ENCODE measurements at regions not wholly inside any gene's neighbourhood (a gene's known extent, or its start where the extent isn't known, plus 50 kb on each side); places are given as distances from the start of the nearest gene placed in this dataset.
"Not testable (repeated sequence)": the region's sequence is repeated elsewhere in the genome, so short reads cannot be mapped to it uniquely, and the experiment has no call there.

- no peak overlapping the region for H3K4me3 ChIP-seq (ENCODE audit: low read depth, low read length)
Observed at GRCh38 chr20:55937283-55937682, 68.0 kb downstream of the CBLN4 start.

DNA sequence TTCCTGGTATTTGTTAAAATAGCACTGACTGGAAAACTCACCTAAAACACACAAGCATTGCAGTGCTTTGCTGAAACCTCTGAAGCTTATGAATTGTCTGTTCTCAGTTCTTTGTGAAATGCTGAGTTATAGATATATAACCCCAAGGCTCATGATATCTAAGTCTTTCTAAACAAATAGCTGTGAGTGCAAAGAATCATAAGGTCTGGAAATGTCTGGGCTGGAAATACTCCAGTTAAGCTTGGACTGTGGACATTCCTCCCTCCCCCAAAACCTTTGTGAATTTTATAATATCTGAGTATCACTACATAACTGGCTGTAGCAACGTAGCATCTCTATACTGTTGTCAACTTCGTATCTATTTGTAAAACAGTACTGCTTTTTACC lies 69.1 kb downstream of the CBLN4 start:
- H3K4me3 ChIP-seq (ENCODE audit: low read depth, low read length), result no peak overlapping the region

More at GRCh38 chr20:55937283-55937682, 68.0 kb downstream of the CBLN4 start:
- TF ChIP-seq CTCF (IDR thresholded peaks at IDR 0.05; ENCODE audit: borderline replicate concordance, insufficient read depth, low read depth, low read length), result no peak

GRCh38 chr20:55935448-55936208 lies 69.7 kb downstream of the CBLN4 start:
- no peak for TF ChIP-seq CTCF (IDR thresholded peaks at IDR 0.05; ENCODE audit: borderline replicate concordance, insufficient read depth, low read depth, low read length)
- no peak overlapping the region for H3K4me3 ChIP-seq (ENCODE audit: low read depth, low read length)

More for the DNA sequence above, 69.1 kb downstream of the CBLN4 start:
- TF ChIP-seq CTCF (IDR thresholded peaks at IDR 0.05; ENCODE audit: borderline replicate concordance, insufficient read depth, low read depth, low read length), result no peak

DNA sequence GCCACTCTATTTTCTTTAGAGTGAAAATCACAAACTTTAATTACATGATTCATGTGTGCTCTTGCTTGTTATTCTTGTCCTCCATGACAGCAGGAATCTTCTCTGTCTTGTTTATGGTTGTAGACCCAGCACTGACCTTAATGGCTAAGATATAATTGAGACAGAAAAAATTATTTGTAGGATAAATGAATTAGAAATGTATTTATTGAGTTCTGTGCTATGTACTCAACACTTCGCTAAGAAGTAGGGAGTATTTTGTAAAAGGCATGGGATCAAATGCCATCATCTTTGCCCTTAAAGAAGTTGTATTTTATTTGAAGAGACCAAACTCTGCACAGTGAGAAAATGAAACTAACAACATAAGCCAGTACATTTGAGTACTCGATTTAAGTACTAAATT lies 71.2 kb downstream of the CBLN4 start:
- H3K4me3 ChIP-seq (ENCODE audit: low read depth, low read length), result no peak overlapping the region

DNA sequence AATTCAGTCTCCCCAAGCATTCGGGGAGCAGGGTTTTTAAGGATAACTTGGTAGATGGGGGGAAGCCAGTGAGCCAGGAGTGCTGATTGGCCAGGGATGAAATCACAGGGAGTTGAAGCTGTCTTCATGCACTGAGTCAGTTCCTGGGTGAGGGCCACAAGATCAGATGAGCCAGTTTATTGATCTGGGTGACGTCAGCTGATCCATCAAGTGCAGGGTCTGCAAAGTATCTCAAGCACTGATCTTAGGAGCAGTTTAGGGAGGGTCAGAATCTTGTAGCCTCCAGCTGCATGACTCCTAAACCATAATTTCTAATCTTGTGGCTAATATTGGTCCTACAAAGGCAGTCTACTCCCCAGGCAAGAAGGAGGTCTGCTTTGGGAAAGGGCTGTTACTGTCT lies 74.4 kb downstream of the CBLN4 start:
- H3K4me3 ChIP-seq (ENCODE audit: low read depth, low read length), result not testable (repeated sequence)

More for the DNA sequence above, 71.2 kb downstream of the CBLN4 start:
- no peak for TF ChIP-seq CTCF (IDR thresholded peaks at IDR 0.05; ENCODE audit: borderline replicate concordance, insufficient read depth, low read depth, low read length)

GRCh38 chr20:55928266-55928665 lies 77.1 kb downstream of the CBLN4 start:
- TF ChIP-seq CTCF (IDR thresholded peaks at IDR 0.05; ENCODE audit: borderline replicate concordance, insufficient read depth, low read depth, low read length), result no peak
- no peak overlapping the region for H3K4me3 ChIP-seq (ENCODE audit: low read depth, low read length)

- no peak for TF ChIP-seq CTCF (IDR thresholded peaks at IDR 0.05; ENCODE audit: borderline replicate concordance, insufficient read depth, low read depth, low read length)
Observed at GRCh38 chr20:55919956-55920355, 85.4 kb downstream of the CBLN4 start.

More at GRCh38 chr20:55919956-55920355, 85.4 kb downstream of the CBLN4 start:
- H3K4me3 ChIP-seq (ENCODE audit: low read depth, low read length), result no peak overlapping the region
